HG02943 (cell line): ENCODE measurements at regions not wholly inside any gene's neighbourhood (a gene's known extent, or its start where the extent isn't known, plus 50 kb on each side); places are given as distances from the start of the nearest gene placed in this dataset.

Experiments used
- ATAC-seq: cut with Tn5 transposase; IDR thresholded peaks from one replicate; pipeline ENCODE4 v1.9.1; 2021; ENCODE audit warnings: mild to moderate bottlenecking, low read depth, moderate library complexity; ENCODE audit not compliant: unreplicated experiment

- no peak for ATAC-seq
These were observed 136.1 kb downstream of the ASCL1 start for GRCh38 chr12:103093499-103094106.

- no peak for ATAC-seq
These were observed 140.0 kb downstream of the ASCL1 start for GRCh38 chr12:103097496-103097895.

- no peak for ATAC-seq
These were observed 142.9 kb downstream of the ASCL1 start for GRCh38 chr12:103100257-103100831.

- peak; percentile 59 for ATAC-seq
These were observed 144.8 kb downstream of the ASCL1 start for GRCh38 chr12:103102225-103102744.

- ATAC-seq, result peak; percentile 56
These were observed 148.6 kb downstream of the ASCL1 start for GRCh38 chr12:103105971-103106597.

GRCh38 chr12:103109861-103110260, 152.4 kb downstream of the ASCL1 start:
- ATAC-seq, result no peak

GRCh38 chr12:103114296-103115055, 157.0 kb downstream of the ASCL1 start:
- peak; percentile 98 for ATAC-seq

GRCh38 chr12:103128862-103129501, 171.5 kb downstream of the ASCL1 start:
- ATAC-seq, result no peak

- ATAC-seq, result no peak
These were observed 173.1 kb downstream of the ASCL1 start for GRCh38 chr12:103130564-103130963.

- no peak for ATAC-seq
These were observed 181.1 kb downstream of the ASCL1 start for GRCh38 chr12:103138538-103138937.

- no peak for ATAC-seq
These were observed 182.4 kb downstream of the ASCL1 start for GRCh38 chr12:103139876-103140275.

GRCh38 chr12:103140286-103140685, 182.8 kb downstream of the ASCL1 start:
- no peak for ATAC-seq

- ATAC-seq, result no peak
These were observed 186.8 kb downstream of the ASCL1 start for GRCh38 chr12:103144278-103144677.

GRCh38 chr12:103160622-103161021, 203.1 kb downstream of the ASCL1 start:
- no peak for ATAC-seq

GRCh38 chr12:103161582-103162362, 204.3 kb downstream of the ASCL1 start:
- no peak for ATAC-seq

- no peak for ATAC-seq
These were observed 209.5 kb downstream of the ASCL1 start for GRCh38 chr12:103166949-103167348.

- no peak for ATAC-seq
These were observed 215.1 kb downstream of the ASCL1 start for GRCh38 chr12:103172447-103173112.

GRCh38 chr12:103175625-103176024, 218.2 kb downstream of the ASCL1 start:
- ATAC-seq, result no peak

GRCh38 chr12:103177639-103178255, 220.3 kb downstream of the ASCL1 start:
- ATAC-seq, result no peak
